ELR (cell line): ENCODE measurements at regions not wholly inside any gene's neighbourhood (a gene's known extent, or its start where the extent isn't known, plus 50 kb on each side); places are given as distances from the start of the nearest gene placed in this dataset.
A peak's percentile ranks its signal among the peaks of the same experiment; 100 is the strongest.

Source experiments
- DNase-seq: peaks from one replicate; pipeline ENCODE4 v3.0.0-alpha.2; 2015; ENCODE audit warnings: low read depth

DNA sequence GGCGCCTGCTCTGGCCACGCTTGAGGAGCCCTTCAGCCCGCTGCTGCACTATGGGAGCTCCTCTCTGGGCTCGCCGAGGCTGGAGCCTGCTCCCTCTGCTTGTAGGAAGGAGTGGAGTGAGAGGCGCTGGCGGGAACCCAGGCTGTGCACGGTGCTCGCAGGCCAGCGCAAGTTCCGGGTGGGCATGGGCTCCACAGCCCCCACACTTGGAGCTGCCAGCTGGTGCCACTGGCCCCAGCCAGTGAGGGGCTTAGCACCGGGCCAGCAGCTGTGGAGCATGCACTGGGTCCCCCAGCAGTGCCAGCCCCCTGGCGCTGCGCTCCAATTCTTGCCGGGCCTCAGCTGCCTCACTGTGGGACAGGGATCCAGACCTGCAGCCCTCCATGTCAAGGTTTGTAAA lies 122.1 kb upstream of the CD180 start:
- DNase-seq, result no peak

DNA sequence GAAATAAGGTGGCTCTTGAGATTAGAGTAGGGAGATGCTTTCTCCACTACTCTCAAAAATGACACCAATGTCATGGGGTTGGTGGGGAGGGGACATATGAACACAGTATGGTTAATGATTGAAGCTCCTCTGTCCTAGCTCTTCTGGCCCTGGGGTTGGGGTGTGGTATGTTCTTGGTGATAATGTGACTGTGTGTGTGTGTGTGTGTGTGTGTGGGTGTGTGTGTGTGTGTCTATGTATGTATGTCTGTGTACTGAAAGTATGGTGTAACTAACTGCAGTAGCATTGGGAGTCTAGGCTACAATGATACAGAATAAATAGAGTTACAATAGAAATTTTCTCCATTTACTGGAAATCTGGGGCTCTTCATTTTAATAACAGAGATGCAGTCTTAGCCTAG lies 121.0 kb upstream of the CD180 start:
- DNase-seq, result no peak

DNA sequence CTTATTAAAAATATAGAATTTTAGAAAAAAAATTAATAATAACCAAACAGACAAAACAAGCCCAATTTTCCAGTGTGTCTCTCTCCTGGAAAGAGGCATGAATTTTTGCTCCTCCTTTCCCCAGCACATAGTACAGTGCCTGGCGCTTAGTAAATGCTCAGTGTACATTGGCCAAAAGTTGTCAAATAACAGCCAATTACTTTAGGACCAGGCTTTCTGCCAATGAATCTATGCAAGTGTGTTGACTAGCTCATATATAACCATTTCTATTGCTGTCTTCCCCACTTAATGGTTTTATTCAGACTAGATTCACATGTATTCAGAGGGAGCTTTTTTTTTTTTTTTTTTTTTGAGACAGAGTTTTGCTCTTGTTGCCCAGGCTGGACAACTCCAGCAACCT lies 120.1 kb upstream of the CD180 start:
- DNase-seq, result no peak

DNA sequence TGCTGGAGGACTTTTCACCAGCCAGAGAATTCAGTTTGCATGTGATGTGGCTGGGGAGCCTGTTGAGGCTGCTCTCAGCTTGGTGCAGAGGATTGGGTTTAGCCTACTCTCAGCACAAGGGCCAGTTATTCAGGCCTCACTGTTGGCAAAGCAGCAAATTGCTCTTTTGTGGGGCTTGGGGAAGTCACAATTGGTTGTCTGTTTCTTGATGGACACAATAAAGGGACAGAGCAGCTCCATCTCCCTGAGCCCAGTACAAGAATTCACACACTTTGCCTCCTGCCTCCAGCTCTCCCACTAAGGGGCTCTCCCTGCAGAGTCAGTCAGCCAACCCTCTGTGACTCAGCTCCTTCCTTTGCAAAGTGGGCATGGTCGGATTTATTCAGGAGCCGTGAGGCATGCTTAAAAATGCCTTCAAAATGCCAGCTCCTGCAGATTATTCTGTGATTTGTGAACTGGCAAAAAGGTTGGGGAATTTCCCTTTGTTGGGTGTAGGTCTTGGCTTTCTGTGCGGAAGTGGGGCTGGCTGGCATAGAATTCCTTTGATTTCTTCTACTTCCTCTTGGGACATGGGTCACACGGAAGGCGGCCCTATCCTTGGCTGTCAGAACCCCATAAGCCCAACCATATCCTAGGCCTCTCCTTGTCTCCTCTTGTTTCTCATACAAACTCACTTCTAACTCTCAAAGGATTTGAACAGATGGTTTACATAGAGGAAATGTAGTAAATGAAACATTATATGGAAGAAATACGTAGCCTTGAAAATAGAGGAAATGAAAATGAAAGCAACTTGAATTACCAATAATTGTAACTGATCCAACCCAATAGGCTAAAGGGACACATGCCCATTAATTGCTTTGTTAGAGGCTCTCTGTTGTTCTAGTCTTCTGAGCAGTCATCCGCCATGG lies 118.7 kb upstream of the CD180 start:
- DNase-seq, result peak; percentile 67

DNA sequence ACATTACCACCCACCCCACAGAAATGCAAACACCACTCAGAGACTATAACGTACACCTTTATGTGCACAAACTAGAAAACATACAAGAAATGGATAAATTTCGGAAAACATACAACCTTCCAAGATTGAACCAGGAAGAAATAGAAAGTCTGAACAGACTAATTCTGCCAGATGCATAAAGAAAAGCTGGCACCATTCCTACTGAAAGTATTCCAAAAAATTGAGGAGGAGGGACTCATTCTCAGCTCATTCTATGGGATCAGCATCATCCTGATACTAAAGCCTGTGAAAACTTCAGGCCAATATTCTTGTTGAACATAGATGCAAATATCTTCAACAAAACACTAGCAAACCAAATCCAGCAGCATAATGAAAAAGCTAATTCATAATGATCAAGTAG lies 115.1 kb upstream of the CD180 start:
- DNase-seq, result no peak

DNA sequence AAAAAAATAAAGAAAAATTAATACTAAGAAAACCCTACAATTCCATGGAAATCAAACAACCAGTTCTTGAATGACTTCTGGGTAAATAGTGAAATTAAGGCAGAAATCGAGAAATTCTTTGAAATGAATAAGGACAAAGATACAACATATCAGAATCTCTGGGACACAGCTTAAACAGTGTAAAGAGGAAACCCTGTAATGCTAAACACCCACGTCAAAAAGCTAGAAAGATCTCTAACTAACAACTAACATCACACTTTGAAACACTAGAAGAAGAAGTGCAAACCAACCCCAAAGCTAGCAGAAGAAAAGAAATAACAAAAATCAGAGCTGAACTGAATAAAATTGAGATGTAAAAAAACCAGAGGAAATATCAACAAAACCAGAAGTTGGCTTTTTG lies 114.6 kb upstream of the CD180 start:
- DNase-seq, result no peak

DNA sequence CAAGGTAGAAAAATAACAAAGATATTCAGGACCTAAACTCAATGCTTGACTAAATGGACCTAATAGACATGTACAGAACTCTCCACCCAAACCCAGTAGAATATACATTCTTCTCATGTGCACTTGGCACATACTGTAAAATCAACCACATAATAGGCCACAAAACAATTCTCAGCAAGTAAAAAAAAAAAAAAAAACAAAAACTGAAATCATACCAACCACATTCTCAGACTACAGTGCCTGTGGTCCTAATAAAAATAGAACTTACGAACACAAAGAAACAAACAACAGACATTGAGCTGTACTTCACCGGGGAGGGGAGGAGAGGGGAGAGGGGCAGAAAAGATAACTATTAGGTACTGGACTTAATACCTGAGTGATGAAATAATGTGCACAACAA lies 114.1 kb upstream of the CD180 start:
- no peak for DNase-seq

DNA sequence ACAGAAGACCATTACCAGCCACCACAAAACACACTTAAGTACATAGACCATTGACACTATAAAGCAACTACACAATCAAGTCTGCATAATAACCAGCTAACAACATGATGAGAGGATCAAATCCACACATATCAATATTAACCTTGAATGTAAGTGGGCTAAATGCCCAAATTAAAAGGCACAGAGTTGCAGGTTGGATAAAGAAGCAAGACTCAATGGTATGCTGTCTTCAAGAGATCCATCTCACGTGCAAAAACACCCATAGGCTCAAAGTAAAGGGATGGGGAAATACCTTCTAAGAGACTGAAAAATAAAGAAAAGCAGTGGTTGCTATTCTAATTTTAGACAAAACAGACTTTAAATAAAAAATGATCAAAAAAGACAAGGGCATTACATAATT lies 113.6 kb upstream of the CD180 start:
- no peak for DNase-seq

DNA sequence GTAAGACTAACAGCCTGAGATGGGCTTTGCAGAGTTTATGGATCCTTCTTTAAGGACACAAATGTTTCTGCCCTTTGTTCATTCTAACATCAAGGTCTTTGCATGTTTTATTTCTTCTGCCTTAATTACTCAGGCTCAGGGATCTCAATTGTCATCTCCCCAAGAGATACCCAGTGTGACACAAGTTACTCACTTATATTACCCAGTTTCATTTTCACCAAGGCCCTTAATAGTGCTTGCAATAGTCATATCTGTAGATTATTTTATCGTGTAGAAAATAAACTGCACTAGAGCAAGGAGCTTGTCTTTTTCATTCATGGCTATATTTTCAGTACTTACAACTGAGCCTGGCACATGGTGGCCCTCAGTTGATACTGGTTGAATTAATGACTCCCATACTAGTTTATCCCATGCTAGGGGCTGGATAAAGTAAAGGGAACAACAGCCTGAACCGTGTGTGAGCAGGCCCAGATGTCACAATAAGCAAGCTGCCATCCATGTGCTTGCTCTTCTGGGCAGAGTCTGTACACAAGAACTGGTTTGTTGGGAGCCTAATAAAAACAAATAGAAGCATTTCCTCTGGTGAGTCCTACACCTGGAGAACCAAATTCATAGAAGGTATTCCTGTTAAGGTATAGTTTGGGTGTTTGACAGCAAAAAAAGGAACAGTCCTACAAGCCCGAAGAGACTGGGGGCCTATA lies 112.5 kb upstream of the CD180 start:
- DNase-seq, result no peak

DNA sequence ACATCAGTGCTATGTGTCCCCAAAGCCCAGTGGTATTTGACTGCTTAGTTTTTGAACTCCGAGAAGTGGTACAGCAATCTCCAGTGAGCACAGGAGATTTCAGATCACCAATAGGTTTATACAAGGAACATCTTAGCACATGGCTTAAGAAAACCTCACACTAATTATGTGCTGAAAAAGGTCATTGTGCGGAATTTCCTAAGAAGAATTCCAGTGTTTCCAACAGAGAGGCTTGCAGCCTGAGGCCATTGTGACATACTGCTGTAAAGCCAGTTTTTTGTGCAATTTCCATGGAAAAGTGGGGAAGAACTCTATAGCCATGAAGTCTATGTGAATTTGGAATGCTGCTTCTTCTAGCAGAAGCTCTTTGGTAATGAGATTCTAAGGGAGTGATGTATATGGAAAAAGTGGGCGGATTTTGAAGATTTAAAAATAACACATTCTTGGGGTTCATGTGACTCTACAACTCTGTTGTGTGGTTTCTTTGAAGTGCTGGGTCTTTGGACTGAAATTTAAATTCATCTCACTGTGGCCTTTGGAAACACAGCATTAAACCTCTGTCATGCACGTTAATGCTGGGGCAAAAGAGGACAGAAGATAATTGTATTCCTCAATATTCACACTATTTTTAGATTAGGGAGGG lies 110.5 kb upstream of the CD180 start:
- no peak for DNase-seq

DNA sequence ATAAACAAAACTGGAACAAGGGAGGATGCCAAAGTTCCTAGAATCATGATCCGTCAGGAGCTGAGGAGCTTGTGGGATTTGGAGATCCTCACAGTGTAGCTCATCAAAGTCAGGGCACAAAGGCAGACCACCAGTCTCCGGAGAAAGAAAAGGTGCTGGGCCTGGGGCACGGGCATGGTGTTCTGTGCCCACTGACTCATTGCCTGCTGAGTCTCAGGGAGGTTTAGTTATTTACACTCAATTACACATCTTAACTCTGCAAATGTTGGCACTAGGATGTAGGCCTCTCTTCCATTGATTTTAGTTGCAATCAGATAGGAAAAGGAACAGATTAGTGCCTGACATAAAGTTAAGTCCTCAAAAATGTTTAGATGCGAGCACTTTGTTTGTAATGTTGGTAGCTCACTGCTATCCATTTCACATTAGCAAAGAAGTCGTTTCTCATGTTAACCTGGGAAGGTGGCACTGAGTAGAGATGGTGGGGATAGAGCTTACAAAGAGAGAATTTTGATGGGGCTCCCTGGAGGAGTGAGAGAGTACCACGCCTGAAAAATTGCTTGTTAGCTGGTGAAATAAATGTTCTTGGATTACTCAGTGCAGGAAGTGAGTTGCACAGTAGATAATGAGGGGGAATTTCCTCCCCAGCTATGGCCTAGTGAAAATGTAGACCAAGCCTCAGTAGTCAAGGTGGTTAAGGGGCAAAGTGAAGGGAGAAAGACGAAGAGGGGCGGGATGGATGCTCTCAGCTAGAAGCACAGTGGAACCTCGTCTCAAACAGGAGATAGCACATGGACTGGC lies 109.5 kb upstream of the CD180 start:
- peak; percentile 47 for DNase-seq

DNA sequence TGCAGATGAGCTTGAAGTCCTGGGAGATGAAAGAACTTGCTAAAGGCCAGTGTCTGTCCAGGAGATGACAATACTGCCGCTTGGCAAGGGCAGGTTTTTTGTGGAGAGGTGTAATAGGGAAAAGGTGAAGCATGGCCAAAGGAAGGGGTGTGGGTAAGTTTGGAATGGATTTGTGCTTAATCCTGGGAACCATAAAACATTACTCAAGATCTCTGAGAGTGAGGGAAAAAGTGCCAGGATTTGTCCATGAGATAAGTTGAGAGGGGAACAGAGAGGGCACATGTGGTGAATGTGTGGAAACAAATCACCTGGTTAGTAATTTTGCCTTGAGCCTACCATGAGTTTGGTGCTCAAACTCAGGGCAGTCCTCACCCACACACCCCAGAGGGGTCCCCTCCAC lies 108.8 kb upstream of the CD180 start:
- no peak for DNase-seq

DNA sequence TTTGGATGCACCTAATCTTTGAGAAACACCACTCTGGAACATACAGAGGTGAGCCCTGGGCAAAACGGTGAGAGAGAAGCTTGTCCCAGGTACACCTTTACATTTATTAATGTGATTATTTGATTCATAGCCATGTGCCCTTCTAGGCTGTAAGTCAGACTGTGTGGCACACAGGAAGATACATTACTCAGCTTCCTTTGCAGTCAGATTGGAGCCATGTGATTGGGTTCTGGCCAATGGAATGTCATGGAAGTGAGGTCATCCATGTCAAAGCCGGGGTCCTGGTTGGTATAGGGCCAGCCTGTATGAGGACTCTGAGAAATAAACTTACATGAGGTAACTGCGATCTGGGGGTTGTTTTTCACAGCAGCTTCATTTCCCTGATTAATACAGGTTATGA lies 106.8 kb upstream of the CD180 start:
- DNase-seq, result peak; percentile 78

DNA sequence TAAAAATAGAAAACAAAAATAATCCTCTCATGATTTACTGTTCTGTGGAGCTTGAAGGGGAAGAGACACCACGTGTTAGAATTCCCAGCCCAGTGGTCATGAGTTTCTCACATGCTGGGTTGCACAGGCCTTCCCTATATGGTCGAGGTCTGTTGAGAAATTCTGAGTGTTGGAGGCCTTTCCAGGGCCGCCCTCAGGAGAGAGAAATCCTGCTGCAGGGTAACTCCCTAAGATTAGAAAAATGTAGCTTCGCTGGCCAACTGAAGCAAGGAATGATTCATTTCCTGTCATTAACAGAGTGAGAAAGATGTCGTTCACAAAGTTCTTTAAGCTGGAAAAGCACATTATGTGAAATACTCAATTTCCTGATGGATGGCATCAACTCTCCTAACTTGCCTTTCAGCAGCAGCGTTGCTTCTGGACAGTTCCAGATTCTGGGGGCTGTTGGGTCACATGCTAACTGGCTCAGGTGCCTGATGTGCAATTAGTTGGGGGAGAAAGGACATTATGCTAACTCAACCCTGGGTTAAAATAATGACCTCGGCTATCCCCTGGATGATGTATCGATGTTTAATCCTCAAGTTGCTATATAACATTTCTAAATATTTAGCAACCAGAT lies 104.8 kb upstream of the CD180 start:
- peak; percentile 79 for DNase-seq

DNA sequence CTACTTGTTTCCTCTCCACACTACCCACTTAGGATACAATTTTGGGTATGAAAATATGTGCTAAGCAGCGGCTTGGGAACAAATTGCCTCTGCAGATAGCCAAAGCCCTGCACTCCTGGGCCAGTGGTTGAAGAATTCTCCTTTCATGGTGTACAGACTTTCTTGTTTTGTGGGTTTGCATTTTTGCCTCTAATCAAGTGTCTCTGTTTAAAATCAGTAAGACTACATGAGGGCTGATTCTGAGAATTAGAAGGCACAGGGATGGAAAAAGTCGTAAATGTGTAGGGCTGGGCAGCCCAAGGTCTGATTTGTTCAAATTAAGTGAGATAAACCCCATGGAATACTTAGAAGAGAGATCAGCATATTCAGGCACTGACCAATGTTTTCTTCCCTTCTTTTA lies 103.7 kb upstream of the CD180 start:
- DNase-seq, result no peak

DNA sequence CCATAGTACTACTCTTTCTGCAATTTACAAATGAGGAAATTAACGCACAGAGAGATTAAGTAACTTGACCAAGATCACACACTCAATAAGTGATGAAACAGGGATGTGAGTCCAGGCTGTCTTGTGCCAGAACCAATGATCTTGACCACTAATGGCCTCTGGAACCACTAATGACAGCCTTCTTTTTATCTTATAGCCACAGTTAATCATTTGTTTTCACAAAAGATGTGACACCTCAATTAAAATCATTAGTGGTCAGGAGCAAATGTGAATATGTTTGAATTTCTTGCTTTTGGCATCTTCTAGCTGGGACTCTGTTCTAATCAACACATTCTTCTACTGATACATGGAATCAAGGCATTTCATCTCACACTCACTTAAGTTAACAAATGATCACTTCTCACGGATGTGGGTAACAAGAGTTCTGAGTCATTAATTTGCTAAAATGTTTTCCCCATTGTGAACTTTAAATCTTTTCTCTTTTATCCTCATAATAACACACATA lies 102.7 kb upstream of the CD180 start:
- no peak for DNase-seq

DNA sequence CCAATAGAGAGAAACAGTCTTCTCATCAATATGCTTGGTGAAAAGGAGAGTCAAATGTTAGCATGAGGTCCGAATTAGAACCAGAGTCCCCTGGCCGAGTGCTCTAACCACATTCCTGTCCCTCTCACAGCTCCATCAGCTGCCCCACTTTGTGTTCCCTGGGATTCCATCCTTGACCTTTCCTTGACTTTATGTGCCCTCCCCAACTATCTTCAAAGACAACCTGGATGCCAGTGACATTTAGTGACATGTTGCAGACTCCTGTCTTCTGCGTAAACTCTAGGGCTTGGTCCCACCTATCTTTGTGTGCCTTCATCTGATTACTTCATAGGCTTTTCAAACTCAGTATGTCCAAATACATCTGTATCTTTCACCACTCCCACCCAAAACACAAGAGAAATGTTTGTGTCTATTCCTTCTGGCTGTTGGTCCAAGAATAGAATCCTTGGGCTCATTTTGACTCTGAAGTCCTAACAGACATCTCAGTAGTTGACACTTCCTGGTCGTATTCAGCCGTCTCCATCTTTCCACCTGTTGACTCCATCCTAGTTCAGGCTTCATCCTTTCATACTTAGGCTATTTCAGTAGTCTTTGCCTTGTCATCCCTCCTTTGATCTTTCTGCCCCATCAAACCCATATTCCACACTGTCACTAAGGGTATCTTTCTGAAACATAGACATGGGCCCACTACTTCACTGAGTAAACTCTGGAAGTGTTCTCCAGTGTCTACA lies 101.4 kb upstream of the CD180 start:
- DNase-seq, result no peak

DNA sequence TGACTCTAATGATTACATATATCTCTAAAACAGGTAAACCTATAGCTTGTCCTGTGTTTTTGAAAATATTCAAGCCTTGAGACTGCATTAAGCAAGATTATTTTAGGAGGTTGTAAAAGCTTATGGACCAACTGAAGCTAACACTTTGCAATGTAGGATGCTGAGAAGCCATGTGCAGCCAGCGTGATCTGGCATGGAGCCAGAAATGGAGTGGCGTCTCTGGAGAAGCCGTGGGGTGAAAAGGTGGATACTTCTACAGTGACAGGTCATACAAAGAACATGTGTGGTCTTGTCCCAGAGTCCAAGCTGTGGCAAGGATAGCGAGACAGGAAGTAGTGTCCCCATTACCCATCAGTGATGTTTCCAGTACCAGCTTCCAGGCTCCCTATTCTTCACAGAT lies 100.8 kb upstream of the CD180 start:
- DNase-seq, result no peak

DNA sequence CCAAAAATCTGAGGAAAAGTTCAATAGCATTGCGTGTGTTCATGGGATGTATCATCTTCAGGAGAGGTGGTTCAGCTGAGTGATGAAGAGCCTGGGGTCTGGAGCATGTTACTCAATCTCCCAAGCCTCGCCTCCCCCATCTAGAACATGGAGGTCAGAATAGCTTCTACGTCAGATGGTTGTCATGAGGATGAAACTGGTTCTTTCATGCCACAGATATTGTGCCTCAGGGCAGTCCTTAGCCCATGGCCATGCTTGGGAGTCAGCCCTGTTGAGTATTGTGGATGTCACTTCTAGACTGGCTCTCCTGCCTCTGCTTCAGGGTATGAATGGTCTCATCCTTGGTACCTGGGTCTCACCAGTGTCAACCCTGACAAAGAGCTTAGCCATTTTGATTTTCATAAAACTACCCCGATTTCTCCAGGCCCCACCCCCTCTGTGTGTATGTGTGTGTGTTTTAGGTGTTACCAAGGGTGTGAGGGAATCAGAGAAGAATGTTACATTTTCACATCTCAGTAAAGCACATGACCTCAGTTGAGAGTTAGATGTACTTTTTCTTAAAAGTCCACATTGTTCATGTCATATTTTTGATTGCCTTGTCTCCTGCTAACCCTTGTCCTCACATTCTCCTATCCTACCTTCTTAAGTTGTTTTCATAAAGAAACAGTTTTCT lies 97.8 kb upstream of the CD180 start:
- DNase-seq, result no peak

DNA sequence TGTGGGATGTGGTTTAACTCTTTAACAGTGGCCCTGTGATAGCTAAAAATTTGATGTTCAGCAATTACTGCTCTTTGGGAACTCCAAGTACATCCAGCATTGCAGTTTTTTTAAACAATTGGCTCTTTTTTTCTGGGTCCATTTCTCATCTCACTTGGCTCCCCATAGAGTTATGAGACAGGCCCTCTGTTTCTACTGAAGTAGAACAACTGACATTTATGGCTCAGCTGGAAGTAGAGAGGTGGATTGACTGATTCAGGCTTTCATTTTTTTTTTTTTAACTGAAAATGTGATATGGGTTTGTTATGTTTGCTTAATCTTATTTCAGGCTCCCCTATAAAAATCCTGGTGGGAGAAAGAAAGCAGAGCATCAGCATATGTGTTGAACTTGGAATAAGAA lies 96.6 kb upstream of the CD180 start:
- no peak for DNase-seq
